ENCODE measurements at regions not wholly inside any gene's neighbourhood (a gene's known extent, or its start where the extent isn't known, plus 50 kb on each side); places are given as distances from the start of the nearest gene placed in this dataset.
A peak's percentile ranks its signal among the peaks of the same experiment; 100 is the strongest.

DNA sequence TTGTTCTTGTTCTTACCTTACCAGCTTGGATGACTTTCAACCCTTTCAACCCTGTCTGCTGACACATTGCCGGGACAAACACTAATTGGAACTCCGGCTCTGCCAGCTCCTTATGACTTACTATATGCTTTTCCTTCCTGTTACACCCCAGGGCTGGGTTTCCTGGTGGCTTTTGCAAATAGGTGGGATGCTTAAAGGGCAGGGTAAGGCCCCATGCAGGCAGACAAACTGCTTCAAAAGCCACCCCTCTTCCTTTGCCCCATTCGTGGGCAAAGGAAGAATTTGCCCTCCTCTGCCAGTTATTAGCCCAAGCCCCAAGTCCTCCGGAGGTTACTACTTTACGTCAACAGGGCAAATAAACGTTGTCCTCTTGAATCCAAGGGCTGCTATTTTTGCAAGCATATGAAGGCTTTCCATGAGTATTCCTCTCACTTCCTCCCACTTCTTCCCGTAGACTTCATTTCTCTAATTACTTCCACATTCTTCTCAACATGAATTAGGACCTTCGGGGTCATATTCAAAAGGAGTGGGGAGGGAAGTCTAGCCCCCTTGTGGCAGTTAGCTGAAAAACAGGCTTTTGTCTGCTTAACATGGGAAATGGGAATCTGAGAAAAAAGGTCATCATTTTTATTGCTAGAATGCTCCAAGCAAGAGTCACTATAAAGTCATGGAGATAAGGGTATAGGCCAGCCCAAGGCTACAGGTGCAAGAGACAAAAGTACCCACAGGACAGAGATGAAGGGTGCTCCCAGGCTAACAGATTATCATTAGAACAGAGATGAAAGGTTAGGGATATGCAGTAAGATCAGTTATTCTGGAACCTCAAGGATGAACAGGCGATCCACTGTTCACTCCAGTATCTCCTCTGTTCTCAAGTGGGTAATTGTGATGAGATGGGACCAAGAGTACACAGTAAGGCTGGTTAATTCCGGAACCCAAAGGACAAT is 56.3 kb upstream of the FSTL1 start:
- TF ChIP-seq, protein P1, sequence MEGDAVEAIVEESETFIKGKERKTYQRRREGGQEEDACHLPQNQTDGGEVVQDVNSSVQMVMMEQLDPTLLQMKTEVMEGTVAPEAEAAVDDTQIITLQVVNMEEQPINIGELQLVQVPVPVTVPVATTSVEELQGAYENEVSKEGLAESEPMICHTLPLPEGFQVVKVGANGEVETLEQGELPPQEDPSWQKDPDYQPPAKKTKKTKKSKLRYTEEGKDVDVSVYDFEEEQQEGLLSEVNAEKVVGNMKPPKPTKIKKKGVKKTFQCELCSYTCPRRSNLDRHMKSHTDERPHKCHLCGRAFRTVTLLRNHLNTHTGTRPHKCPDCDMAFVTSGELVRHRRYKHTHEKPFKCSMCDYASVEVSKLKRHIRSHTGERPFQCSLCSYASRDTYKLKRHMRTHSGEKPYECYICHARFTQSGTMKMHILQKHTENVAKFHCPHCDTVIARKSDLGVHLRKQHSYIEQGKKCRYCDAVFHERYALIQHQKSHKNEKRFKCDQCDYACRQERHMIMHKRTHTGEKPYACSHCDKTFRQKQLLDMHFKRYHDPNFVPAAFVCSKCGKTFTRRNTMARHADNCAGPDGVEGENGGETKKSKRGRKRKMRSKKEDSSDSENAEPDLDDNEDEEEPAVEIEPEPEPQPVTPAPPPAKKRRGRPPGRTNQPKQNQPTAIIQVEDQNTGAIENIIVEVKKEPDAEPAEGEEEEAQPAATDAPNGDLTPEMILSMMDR (conservative IDR thresholded peaks at IDR 0.05): peak; percentile 82
- no peak for TF ChIP-seq ZFX (IDR thresholded peaks at IDR 0.05)

Measured in C4-2B (cell line).